Urinary bladder (tissue), 3 donors: ENCODE measurements at regions not wholly inside any gene's neighbourhood (a gene's known extent, or its start where the extent isn't known, plus 50 kb on each side); places are given as distances from the start of the nearest gene placed in this dataset.

Source experiments
- DNase-seq: peaks from one replicate; pipeline ENCODE4 v3.0.0-alpha.2; 2015; ENCODE audit errors: extremely low spot score
- H3K27ac ChIP-seq: one replicate; pipeline ENCODE4 v1.5.1; 2013; ENCODE audit warnings: low read depth, mild to moderate bottlenecking, moderate library complexity
- H3K36me3 ChIP-seq: one replicate; pipeline ENCODE4 v1.6.1; 2013; ENCODE audit warnings: mild to moderate bottlenecking, moderate library complexity; ENCODE audit not compliant: insufficient read depth
- H3K4me1 ChIP-seq: one replicate; pipeline ENCODE4 v1.6.1; 2013; ENCODE audit warnings: mild to moderate bottlenecking, moderate library complexity; ENCODE audit not compliant: insufficient read depth
- H3K4me3 ChIP-seq: one replicate; pipeline ENCODE4 v1.5.1; 2013; ENCODE audit warnings: low read depth, low read length
- WGBS: extraction: QIAGEN DNeasy Blood & Tissue Kit; methylation state at CpG from one replicate; pipeline ENCODE4 v1.1.7; 2013; 5-methylcytosine and 5-hydroxymethylcytosine counted together
- donor health status: healthy with polysubstance abuse.
- donor health status: healthy.

DNA sequence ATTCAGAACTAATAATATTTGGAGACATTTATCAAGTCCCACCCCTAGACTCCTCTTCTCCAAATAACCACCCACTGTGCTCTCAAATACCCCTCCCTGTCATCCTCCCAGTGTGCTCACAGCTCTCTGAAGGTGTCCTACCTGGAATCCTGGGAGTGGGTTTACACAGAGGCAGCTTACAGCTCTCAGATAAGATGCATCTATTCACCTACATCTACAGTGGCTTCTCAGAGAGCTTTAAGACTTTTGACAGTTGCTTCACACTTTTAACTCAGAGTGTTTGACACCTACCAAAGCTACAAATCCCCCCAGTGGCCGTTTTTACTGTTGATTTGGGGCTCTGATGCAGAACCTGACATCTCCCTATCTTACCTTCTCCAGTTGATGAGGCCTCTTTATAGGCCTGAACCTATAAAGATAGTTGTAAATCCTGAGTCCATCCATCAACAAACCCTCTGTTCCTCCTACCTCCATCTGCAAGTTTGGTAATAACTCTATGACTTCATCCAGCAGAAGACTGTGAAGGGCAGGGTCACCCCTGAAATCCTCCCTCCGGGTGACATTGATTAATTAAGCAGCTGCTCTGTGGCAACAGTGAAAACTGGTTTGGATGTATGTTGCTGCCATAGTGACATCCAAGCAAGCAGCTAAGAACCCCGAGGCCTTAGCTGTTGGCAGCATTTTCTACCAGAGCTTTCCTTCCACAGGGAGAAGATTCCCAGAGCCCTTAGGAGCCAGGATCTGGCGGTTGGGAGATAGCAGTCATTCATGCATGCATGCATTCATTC, 226.1 kb upstream of the RREB1 start:
- H3K27ac ChIP-seq: no peak overlapping the region
- no peaks in the 10 kb centered on the region for H3K36me3 ChIP-seq
- 46% methylated on average over 4 of the region's 4 CpGs for WGBS
- H3K4me3 ChIP-seq: no peak overlapping the region
- no peaks in the 10 kb centered on the region for H3K4me1 ChIP-seq
- DNase-seq: no peak

DNA sequence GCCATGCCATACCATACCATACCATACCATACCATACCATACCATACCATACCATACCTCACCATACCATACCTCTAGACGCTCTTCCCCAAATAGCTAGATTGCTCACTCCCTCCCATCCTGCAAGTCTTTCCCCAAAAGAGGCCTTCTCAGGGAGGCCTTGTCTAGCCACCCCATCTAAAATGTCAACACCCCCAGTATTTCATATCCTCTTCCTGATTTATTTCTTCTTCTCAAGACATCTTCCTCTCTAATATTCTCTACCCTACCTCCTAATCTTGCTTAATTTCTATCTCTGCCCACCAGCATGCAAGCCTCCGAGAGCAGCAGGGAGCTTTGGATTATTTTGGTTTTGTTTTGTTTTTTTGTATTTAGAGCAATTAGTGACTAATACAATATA, 225.2 kb upstream of the RREB1 start:
- no peak overlapping the region for H3K4me3 ChIP-seq
- H3K36me3 ChIP-seq: no peaks in the 10 kb centered on the region
- DNase-seq: no peak
- 94% methylated on average over 2 of the region's 2 CpGs for WGBS
- no peaks in the 10 kb centered on the region for H3K4me1 ChIP-seq
- H3K27ac ChIP-seq: no peak overlapping the region

DNA sequence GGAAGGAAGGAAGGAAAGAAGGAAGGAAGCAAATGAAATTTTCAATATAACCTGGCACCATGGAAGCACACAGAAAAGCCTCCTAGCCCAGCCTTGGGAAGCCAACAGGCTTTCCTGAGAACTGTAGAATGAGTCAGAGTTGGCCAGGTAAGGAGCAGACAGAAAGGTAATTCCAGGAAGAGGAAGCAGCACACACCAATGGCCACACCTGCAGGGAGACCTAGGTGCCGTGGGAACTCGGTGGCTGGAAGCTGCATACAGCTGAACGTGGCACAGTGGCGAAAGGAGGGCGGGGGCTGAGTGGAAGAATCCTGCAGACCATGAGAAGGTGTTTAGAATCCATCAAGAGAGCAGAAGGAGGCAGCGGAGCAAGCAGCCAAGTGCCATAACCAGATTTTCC, 224.8 kb upstream of the RREB1 start:
- Histone ChIP-seq H3K4me3 (no peak overlapping the region), H3K36me3 (no peaks in the 10 kb centered on the region), H3K27ac (no peak overlapping the region), H3K4me1 (no peaks in the 10 kb centered on the region)
- 92% methylated on average over 6 of the region's 6 CpGs for WGBS
- DNase-seq: no peak

DNA sequence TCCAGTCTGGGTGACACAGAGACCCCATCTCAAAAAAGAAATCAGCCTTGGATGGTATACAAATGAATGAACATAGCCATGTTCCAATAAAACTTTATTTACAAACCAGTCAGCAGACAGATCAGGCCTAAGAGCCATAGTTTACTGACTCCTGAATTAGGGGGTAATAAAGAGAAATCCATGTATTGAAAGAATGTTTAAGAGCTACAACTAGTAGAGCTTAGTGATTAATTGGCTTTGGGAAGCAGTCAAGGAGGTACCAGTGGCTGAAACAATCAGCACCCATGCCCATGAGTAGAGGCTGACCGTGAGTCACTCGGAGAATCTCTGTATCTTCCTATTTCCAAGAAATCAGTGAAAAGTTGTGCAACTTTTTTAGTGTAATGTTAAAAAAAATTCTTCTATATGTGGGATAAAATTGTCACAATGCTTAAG, 223.6 kb upstream of the RREB1 start:
- Histone ChIP-seq H3K36me3 (no peaks in the 10 kb centered on the region), H3K4me1 (no peaks in the 10 kb centered on the region), H3K27ac (no peak overlapping the region), H3K4me3 (no peak overlapping the region)
- no peak for DNase-seq
- 45% methylated on average over 2 of the region's 2 CpGs for WGBS

DNA sequence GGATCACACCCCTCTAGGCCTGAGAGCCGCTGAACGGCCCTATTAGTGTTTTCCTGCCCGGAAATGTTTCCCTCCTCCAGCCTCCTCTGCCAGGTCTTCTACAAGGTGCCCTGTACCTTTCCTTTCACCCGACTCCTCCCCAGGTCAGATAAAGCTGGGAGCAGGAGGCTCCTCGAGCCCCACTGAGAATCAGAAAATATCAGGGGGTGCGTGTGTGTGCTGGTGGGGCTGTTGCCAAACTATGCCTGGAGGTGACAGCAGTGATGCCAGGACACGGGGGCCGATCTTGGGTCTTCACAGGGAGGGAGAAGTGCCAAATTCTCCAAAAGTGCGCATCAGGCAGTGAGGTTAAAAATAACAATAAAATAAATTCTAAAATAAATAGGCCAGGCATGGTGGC, 222.8 kb upstream of the RREB1 start:
- WGBS: 90% methylated on average over 9 of the region's 9 CpGs
- H3K27ac ChIP-seq: no peak overlapping the region
- no peaks in the 10 kb centered on the region for H3K4me1 ChIP-seq
- no peak overlapping the region for H3K4me3 ChIP-seq
- no peak for DNase-seq
- H3K36me3 ChIP-seq: no peaks in the 10 kb centered on the region

DNA sequence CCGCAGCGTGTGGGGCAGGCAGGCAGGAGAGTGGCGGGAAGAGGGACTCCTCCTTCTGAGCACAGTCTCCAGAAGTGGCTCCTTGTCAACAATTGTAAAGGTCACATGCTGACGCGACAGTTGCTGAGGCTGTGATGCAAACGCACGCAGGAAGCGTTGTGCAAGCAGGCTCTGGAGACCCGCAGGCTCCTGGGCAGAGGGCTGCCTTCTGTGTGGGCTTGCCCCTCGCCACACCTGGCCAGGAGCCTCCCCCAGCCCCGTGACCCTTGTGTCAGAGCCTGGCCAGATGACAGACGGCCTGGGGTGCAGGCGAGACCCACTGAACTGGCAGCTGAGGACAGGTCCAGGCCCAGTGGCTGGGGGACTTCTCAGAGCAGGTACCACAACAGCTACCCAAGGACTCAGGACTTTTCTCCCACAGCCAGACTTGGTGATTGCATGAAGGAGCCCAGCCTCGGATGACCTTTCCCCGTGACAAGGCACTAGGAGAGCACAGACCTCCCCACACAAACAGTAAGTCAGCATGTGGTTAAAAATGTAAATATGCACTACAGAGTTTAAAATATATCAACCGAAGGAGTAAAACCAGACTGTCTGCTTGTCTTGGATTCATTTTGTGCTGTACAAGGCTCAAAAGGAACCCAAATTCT, 222.1 kb upstream of the RREB1 start:
- peak overlapping the region; percentile 33 for H3K27ac ChIP-seq
- no peak for DNase-seq
- H3K36me3 ChIP-seq: no peaks in the 10 kb centered on the region
- H3K4me3 ChIP-seq: no peak overlapping the region
- no peaks in the 10 kb centered on the region for H3K4me1 ChIP-seq
- 73% methylated on average over 16 of the region's 16 CpGs for WGBS

DNA sequence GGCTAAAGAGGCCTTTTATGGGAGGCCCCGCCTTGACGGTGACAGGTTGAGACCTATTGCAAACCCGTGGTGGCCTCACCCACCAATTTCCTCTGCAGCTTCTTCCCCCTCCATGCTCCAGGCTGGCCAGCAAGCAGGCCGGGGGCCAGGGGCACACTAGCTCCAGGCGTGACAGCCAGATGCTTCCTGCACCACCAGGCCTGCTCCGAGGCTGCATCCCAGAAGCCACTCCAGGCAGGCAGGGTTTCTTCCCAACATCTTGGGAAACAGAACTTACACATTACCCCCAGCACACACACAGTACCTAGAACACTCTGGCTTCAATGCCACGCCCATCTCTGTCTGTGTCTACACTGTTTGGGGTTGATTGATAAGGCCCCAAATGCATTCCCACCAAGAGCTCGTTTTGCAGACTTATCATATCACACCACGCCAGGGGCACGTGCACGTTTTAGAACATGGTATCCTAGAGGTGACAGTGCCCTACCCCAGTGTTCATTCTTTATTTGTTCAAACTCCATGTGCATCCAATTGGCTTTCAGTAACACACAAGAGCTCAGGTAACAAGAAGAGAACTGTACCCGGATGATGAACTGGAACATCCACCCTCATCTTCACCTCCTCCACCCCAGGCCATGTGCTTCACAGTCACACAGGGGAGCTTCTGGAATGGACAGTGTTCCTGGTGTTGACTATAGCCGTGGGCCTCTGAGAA, 221.4 kb upstream of the RREB1 start:
- no peaks in the 10 kb centered on the region for H3K4me1 ChIP-seq
- H3K27ac ChIP-seq: no peak overlapping the region
- DNase-seq: no peak
- 80% methylated on average over 13 of the region's 13 CpGs for WGBS
- no peak overlapping the region for H3K4me3 ChIP-seq
- no peaks in the 10 kb centered on the region for H3K36me3 ChIP-seq

DNA sequence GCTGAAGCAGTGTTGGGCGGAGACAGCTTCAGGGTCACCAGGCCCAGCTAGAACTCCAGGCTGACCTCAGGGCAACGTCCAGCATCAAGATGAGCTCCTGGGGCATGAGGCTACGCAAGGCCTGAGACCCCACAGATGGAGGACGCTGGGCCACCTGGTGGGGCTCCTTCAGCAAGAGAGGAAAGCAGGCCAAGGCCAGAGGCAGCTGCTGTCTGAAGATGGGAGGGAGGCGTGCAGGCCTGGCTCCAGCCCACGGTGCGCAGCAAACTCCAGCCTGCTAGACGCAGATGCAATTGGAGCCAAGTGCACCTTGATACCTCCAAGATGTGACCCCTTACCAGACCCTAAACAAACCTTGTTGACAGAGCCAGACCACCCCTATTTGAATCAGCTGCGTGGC, 220.9 kb upstream of the RREB1 start:
- 91% methylated on average over 9 of the region's 9 CpGs for WGBS
- no peaks in the 10 kb centered on the region for H3K36me3 ChIP-seq
- no peaks in the 10 kb centered on the region for H3K4me1 ChIP-seq
- no peak overlapping the region for H3K27ac ChIP-seq
- no peak for DNase-seq
- H3K4me3 ChIP-seq: no peak overlapping the region

DNA sequence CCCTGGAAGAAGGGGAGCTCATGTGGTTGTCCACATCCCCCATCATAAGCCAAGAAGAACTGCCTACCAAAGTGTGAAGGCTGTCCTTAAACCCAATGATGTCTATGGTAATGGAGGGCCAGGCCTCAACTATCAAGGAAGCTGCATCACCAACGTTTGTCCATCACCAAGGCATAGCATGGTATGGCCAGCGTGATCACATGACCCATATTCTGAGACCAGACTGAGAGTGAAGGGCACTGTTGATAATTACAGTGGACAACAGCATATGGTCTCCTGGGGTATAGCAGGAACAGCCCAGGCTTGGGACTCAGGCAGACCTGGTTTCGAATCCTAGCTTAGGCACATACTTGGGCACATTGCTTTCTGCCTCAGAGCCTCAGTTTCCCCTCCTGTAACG, 218.2 kb upstream of the RREB1 start:
- no peak overlapping the region for H3K4me3 ChIP-seq
- DNase-seq: no peak
- no peak overlapping the region for H3K27ac ChIP-seq
- no peaks in the 10 kb centered on the region for H3K36me3 ChIP-seq
- 83% methylated on average over 4 of the region's 4 CpGs for WGBS
- no peaks in the 10 kb centered on the region for H3K4me1 ChIP-seq

DNA sequence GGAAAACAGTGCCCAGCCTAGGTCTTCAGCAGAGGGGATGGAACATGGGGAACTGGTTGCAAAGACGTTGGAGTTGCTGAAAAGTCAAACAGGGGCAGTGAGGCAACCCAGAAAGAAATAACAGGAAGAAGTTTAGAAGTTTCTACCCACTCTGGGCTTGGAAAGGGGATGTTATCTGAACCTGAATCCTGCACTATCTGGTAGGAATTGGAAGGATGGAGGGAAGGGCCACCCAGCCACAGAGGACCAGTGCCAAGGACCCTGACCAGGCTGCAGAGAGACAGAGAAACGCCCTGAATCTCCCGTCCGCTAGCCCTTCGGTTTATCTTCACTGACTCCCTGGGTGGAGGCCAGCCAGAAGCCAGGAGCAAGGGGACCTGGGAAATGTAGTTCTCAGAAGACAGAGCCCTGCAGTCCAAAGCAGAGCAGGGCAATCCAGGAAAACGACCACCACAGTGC, 217.3 kb upstream of the RREB1 start:
- 13% methylated on average over 6 of the region's 6 CpGs for WGBS
- Histone ChIP-seq H3K4me3 (no peak overlapping the region), H3K4me1 (no peaks in the 10 kb centered on the region), H3K27ac (no peak overlapping the region), H3K36me3 (no peaks in the 10 kb centered on the region)
- no peak for DNase-seq

DNA sequence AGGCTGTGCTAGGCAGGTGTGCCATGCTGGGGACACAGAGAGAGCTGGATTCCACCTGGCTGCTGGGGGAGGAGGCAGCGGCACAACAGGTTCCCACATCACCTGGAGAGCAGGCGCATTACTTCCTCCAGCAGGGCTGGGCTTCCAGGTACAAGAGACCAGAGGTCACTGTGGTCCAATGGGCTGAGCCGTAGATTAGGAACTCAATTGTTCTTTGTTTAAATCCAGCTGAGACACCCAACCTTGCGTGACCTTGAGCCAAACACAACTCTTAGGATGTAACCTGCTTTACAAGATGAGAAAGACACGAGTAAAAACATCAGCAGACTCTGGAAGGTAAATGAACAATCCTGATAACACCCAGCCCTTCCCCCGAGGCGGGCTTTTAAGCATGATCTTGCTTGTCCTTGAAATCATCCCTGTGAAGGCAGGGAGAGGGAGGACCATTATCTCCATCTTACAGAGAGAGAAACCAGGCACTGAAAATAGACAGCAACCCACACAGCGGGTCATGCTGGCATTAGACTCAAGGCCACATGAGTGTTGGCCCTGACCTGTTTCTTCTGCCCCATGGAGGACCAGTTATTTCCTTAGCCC, 216.5 kb upstream of the RREB1 start:
- H3K4me3 ChIP-seq: no peak overlapping the region
- DNase-seq: no peak
- no peaks in the 10 kb centered on the region for H3K36me3 ChIP-seq
- WGBS: 93% methylated on average over 8 of the region's 8 CpGs
- no peak overlapping the region for H3K27ac ChIP-seq
- H3K4me1 ChIP-seq: no peaks in the 10 kb centered on the region

DNA sequence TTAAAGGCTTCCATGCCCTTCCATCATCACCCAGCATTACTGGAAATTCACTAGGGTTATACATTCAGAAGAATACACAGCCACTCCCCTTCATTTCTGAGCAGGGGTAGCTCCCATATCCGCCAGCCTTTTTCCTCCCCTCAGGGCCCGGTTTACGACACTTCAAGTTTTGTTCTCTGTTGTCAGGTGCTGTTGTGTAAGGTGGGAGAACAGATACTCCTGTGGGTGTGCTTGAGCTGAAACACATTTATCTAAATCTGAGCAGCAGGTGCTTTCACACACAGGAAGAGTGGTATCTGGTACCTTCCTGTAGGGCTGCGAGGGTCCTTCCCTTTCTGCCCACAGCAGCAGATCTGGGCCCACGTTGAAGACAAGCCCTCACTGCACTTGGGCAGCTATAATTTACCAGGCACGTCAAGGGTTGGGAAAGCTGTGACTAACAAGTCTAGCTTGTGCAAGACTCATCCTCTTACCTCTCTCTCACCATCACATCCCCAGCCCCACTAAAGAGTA, 215.8 kb upstream of the RREB1 start:
- H3K4me3 ChIP-seq: no peak overlapping the region
- 85% methylated on average over 6 of the region's 6 CpGs for WGBS
- no peaks in the 10 kb centered on the region for H3K36me3 ChIP-seq
- no peaks in the 10 kb centered on the region for H3K4me1 ChIP-seq
- no peak for DNase-seq
- H3K27ac ChIP-seq: no peak overlapping the region

DNA sequence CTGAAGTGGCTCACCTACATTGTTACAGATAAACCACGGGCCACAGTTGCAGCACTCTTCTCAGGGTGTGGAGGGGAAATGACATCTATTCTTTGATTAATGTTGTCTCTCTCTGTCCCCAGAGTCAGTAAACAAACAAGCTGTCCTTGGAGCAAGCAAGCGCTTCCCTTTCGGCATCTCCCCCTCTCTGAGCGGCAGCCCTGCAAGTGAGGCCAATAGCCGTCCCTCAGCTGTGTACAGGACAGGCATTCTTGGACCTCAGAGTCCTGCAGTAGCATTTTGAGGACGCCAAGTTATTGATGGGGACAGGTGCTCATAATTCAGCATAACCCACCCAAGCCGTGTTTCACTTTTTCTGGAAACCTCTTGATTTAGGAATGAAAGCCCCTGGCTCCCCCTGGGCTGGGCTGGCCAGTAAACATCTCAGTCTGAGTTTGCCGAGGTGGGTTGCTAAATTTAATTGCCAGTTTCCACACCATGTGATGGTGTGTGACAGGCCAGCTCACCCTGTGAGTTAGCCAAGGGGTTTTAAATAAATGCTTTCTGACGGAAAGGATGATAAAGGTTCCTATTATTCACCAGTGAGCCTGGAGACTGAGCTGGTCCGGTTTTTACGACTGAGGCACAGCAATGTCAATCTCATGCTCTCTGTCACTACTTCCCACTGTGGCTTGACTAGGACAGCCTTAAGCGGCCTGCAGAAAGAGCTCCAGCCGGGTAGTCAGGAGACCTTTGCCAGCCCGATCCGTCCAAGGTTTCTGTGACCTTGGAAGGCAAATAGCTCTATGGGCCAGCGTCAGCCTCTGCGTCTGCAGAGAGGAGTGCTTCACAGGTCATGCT, 214.8 kb upstream of the RREB1 start:
- Histone ChIP-seq H3K27ac (no peak overlapping the region), H3K4me1 (no peaks in the 10 kb centered on the region), H3K4me3 (no peak overlapping the region), H3K36me3 (no peaks in the 10 kb centered on the region)
- no peak for DNase-seq
- WGBS: 77% methylated on average over 17 of the region's 17 CpGs
